AG10803 (cell line): ENCODE measurements at regions not wholly inside any gene's neighbourhood (a gene's known extent, or its start where the extent isn't known, plus 50 kb on each side); places are given as distances from the start of the nearest gene placed in this dataset.

Experiments
- DNase-seq: peaks from one replicate; pipeline ENCODE4 v3.0.0; 2010; ENCODE audit warnings: low read depth
- H3K4me3 ChIP-seq: 2 replicates; pipeline ENCODE4 v1.5.1; 2011; ENCODE audit warnings: mild to moderate bottlenecking, low read length, control low read depth
- CTCF ChIP-seq: conservative IDR thresholded peaks from 2 replicates; pipeline ENCODE4 v1.5.1; 2011; ENCODE audit warnings: mild to moderate bottlenecking, low read length, control low read depth, inconsistent platforms

- H3K4me3 ChIP-seq = no peak overlapping the region
- DNase-seq = no peak
- no peak for TF ChIP-seq CTCF
Observed at GRCh38 chr22:49184736-49185135, 642.9 kb downstream of the BRD1 start.

- H3K4me3 ChIP-seq = no peak overlapping the region
- no peak for DNase-seq
- TF ChIP-seq CTCF = no peak
Observed at GRCh38 chr22:49183826-49184216, 643.9 kb downstream of the BRD1 start.

GRCh38 chr22:49183208-49183825 lies 644.4 kb downstream of the BRD1 start:
- DNase-seq = no peak
- H3K4me3 ChIP-seq = no peak overlapping the region
- no peak for TF ChIP-seq CTCF

GRCh38 chr22:49182416-49182815 lies 645.3 kb downstream of the BRD1 start:
- no peak for TF ChIP-seq CTCF
- H3K4me3 ChIP-seq = no peak overlapping the region
- DNase-seq = no peak

GRCh38 chr22:49181942-49182341 lies 645.7 kb downstream of the BRD1 start:
- no peak for DNase-seq
- no peak overlapping the region for H3K4me3 ChIP-seq
- TF ChIP-seq CTCF = no peak

GRCh38 chr22:49181431-49181830 lies 646.2 kb downstream of the BRD1 start:
- no peak for TF ChIP-seq CTCF
- no peak for DNase-seq
- H3K4me3 ChIP-seq = no peak overlapping the region

- DNase-seq = no peak
- no peak overlapping the region for H3K4me3 ChIP-seq
- TF ChIP-seq CTCF = no peak
Observed at GRCh38 chr22:49180683-49181024, 647.0 kb downstream of the BRD1 start.
